ENCODE measurements at regions not wholly inside any gene's neighbourhood (a gene's known extent, or its start where the extent isn't known, plus 50 kb on each side); places are given as distances from the start of the nearest gene placed in this dataset.

- Mint-ChIP-seq H3K9me3 (peaks cover 5% of the 10 kb centered on the region in 2 donors), H3K36me3 (peaks cover 6% of the 10 kb centered on the region), H3K27me3 (ENCODE audit: low read depth in 2 of 2) (no peaks in the 10 kb centered on the region), H3K27ac (no peak overlapping the region), H3K4me1 (no peaks in the 10 kb centered on the region), H3K4me3 (no peak overlapping the region)
- H3K4me1 ChIP-seq (ENCODE audit: control insufficient read depth, insufficient read depth, low read length), result no peaks in the 10 kb centered on the region
- ATAC-seq (no peak), DNase-seq (no peak)
- TF ChIP-seq CTCF (IDR thresholded peaks at IDR 0.05), result no peak
- no peak overlapping the region for H3K27ac ChIP-seq (ENCODE audit: low read length)
- H3K27me3 ChIP-seq (ENCODE audit: control insufficient read depth, insufficient read depth, low read length), result no peaks in the 10 kb centered on the region
- no peak overlapping the region for H3K4me3 ChIP-seq (ENCODE audit: low read length)
- no peaks in the 10 kb centered on the region for H3K36me3 ChIP-seq (ENCODE audit: control insufficient read depth, insufficient read depth, low read length)
- intact Hi-C loops (cut with micrococcal nuclease), result no loop called here
- H3K9me3 ChIP-seq (ENCODE audit: control insufficient read depth, insufficient read depth, low read length), result peaks cover 7% of the 10 kb centered on the region
- 65% methylated on average over 2 of the region's 2 CpGs for WGBS (ENCODE audit: insufficient coverage)
Observed at GRCh38 chr5:63686181-63686580, 276.1 kb downstream of the HTR1A start.

GRCh38 chr5:63685454-63685853 lies 276.8 kb downstream of the HTR1A start:
- peaks cover 5 to 7% of the 10 kb centered on the region in 2 donors for H3K9me3 Mint-ChIP-seq
- no peaks in the 10 kb centered on the region for H3K4me1 ChIP-seq (ENCODE audit: control insufficient read depth, insufficient read depth, low read length)
- H3K27ac Mint-ChIP-seq, result no peak overlapping the region
- DNase-seq (no peak), ATAC-seq (no peak)
- TF ChIP-seq CTCF (IDR thresholded peaks at IDR 0.05), result no peak
- no peak overlapping the region for H3K4me3 Mint-ChIP-seq
- H3K9me3 ChIP-seq (ENCODE audit: control insufficient read depth, insufficient read depth, low read length), result peaks cover 7% of the 10 kb centered on the region
- H3K27ac ChIP-seq (ENCODE audit: low read length), result no peak overlapping the region
- H3K27me3 Mint-ChIP-seq (ENCODE audit: low read depth in 2 of 2), result no peaks in the 10 kb centered on the region
- no peaks in the 10 kb centered on the region for H3K36me3 ChIP-seq (ENCODE audit: control insufficient read depth, insufficient read depth, low read length)
- no peaks in the 10 kb centered on the region for H3K27me3 ChIP-seq (ENCODE audit: control insufficient read depth, insufficient read depth, low read length)
- intact Hi-C loops (cut with micrococcal nuclease), result no loop called here
- H3K4me1 Mint-ChIP-seq, result no peaks in the 10 kb centered on the region
- no peak overlapping the region for H3K4me3 ChIP-seq (ENCODE audit: low read length)
- H3K36me3 Mint-ChIP-seq, result peaks cover 6% of the 10 kb centered on the region

DNA sequence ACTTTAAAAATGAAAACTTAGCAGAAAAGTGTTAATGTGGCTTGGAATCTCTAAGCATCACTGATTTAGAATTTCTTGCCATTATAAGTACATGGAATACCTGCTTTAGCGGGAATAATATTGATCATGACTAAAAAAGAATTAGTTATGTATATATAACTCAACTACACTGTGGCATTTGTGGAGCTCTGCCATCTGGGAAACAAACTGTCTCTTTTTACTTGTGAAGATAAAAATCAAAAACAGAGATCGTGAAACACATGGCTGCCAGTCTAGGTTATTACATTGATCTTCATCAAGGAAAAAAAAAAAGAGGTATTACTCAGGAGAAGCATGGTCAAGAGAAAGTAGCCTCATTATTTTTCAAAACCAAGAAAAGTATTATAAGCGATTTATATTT lies 287.4 kb downstream of the HTR1A start:
- H3K9me3 ChIP-seq (ENCODE audit: control insufficient read depth, insufficient read depth, low read length), result no peaks in the 10 kb centered on the region
- peaks cover 8% of the 10 kb centered on the region for H3K36me3 Mint-ChIP-seq
- no peaks in the 10 kb centered on the region for H3K4me1 Mint-ChIP-seq
- 63% methylated on average over 1 of the region's 3 CpGs for WGBS (ENCODE audit: insufficient coverage)
- no peak overlapping the region for H3K27ac ChIP-seq (ENCODE audit: low read length)
- no peak overlapping the region for H3K4me3 ChIP-seq (ENCODE audit: low read length)
- H3K27me3 Mint-ChIP-seq (ENCODE audit: low read depth in 2 of 2), result no peaks in the 10 kb centered on the region
- H3K27me3 ChIP-seq (ENCODE audit: control insufficient read depth, insufficient read depth, low read length), result no peaks in the 10 kb centered on the region
- intact Hi-C loops (cut with micrococcal nuclease), result no loop called here
- H3K4me1 ChIP-seq (ENCODE audit: control insufficient read depth, insufficient read depth, low read length), result no peaks in the 10 kb centered on the region
- peaks cover 13 to 20% of the 10 kb centered on the region in 2 donors for H3K9me3 Mint-ChIP-seq
- TF ChIP-seq CTCF (IDR thresholded peaks at IDR 0.05), result no peak
- no peak overlapping the region for H3K4me3 Mint-ChIP-seq
- DNase-seq, result no peak
- H3K27ac Mint-ChIP-seq, result no peak overlapping the region
- ATAC-seq, result no peak
- H3K36me3 ChIP-seq (ENCODE audit: control insufficient read depth, insufficient read depth, low read length), result no peaks in the 10 kb centered on the region

DNA sequence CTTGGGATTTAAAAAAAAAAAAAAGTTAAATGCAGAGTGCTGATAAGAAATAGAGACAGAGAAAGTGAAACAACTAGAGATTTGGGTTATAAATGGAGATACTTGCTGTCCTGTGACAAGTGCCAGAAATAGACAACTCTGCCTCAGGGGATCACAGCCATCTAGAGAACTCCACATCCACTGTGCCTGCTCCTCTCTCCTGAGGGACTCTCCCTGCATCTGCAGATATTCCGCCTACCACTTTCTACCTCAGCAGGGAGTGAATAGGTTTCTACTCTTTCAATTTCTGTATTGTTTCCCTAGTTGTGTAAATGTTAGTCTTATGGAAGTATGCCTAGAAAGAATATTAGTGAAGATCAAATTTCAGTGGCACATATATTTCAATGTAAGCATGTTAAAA lies 307.2 kb downstream of the HTR1A start:
- TF ChIP-seq CTCF (IDR thresholded peaks at IDR 0.05), result no peak
- H3K4me1 Mint-ChIP-seq, result no peaks in the 10 kb centered on the region
- WGBS (ENCODE audit: insufficient coverage), result no CpG with 5 or more reads among the region's 1 CpG

More for the DNA sequence above, 307.2 kb downstream of the HTR1A start:
- no peaks in the 10 kb centered on the region for H3K36me3 ChIP-seq (ENCODE audit: control insufficient read depth, insufficient read depth, low read length)
- intact Hi-C loops (cut with micrococcal nuclease), result no loop called here
- H3K27me3 ChIP-seq (ENCODE audit: control insufficient read depth, insufficient read depth, low read length), result no peaks in the 10 kb centered on the region
- Mint-ChIP-seq H3K9me3 (peaks cover 8 to 15% of the 10 kb centered on the region in 2 donors), H3K36me3 (no peaks in the 10 kb centered on the region), H3K27me3 (ENCODE audit: low read depth in 2 of 2) (no peaks in the 10 kb centered on the region), H3K27ac (no peak overlapping the region), H3K4me3 (no peak overlapping the region)
- H3K4me3 ChIP-seq (ENCODE audit: low read length), result no peak overlapping the region
- no peak for DNase-seq
- ATAC-seq, result no peak
- H3K27ac ChIP-seq (ENCODE audit: low read length), result no peak overlapping the region
- no peaks in the 10 kb centered on the region for H3K4me1 ChIP-seq (ENCODE audit: control insufficient read depth, insufficient read depth, low read length)
- no peaks in the 10 kb centered on the region for H3K9me3 ChIP-seq (ENCODE audit: control insufficient read depth, insufficient read depth, low read length)
